HG03558 (cell line): ENCODE measurements at regions not wholly inside any gene's neighbourhood (a gene's known extent, or its start where the extent isn't known, plus 50 kb on each side); places are given as distances from the start of the nearest gene placed in this dataset.

Experiments
- ATAC-seq: cut with Tn5 transposase; IDR thresholded peaks from one replicate; pipeline ENCODE4 v1.9.1; 2021; ENCODE audit warnings: moderate number of reproducible peaks; ENCODE audit not compliant: unreplicated experiment; ENCODE audit errors: extremely low read depth

- ATAC-seq = no peak
Observed at GRCh38 chr7:148472406-148472805, 118.2 kb upstream of the C7orf33 start.

GRCh38 chr7:148473703-148474480 lies 116.7 kb upstream of the C7orf33 start:
- ATAC-seq = no peak

DNA sequence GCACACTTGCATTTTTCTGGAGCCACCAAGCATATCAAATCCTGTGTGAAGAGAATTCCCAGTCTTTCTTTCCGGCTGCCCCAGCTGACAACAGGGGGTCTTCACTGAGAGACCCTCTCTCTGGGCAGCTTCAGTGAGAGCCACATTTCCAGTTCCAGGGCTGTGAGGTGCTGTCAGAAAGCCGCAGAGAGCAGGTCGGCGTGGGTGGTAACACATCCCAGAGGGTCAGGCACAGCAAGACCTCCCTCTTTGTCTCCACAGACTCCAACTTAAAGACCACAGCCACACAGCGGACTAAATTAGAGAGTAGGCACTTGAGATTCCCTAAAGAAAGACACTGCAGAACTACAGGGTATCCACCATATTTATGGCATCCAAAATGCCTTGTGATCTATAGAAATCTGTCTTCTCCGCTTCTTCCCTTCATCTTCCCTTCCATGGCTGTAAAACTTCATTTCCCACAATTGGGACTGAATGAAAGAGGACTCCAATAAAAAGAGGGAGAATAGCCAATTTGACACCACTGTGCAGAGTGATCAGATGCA lies 116.0 kb upstream of the C7orf33 start:
- ATAC-seq = no peak

DNA sequence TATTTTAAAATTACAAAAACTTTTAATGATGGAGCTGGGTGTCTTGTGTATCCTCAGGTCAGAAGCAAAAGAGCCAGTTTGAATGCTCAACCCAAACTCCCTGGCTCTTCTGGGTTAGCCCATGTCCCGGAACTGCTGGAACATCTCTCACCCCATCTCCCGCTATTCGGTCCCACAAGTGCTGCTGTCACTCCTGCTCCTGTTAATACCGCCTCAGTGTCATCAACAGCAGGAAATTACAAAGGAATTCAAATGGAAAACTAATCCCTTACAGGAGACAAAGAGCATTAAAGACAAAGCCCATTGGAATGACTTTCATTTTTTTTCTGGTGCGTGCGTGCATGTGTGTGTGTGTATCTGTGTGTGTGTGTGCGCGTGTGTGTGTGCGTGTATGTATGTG lies 112.0 kb upstream of the C7orf33 start:
- no peak for ATAC-seq

GRCh38 chr7:148480479-148481146 lies 110.0 kb upstream of the C7orf33 start:
- no peak for ATAC-seq

DNA sequence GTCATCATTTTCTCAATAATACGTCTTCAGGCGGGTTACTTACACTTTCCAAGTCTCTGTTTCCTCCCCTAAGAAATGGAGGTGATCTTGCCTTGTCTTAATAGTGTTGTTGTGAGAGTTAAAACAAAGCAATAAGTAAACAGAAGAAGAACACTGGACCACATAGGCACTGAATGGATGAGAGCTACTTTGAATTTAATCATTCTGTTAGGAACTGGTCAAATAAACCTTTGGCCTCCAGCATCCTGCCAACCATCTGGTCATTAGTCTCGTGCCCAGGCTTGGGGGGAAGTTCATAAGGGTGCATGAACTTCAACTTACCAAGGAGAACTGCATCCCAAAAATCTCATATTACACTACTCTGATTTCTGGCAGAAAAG lies 109.4 kb upstream of the C7orf33 start:
- no peak for ATAC-seq

GRCh38 chr7:148481971-148482626 lies 108.5 kb upstream of the C7orf33 start:
- ATAC-seq = no peak

- ATAC-seq = no peak
Observed at GRCh38 chr7:148483515-148484308, 106.9 kb upstream of the C7orf33 start.

GRCh38 chr7:148484486-148484885 lies 106.1 kb upstream of the C7orf33 start:
- ATAC-seq = no peak

DNA sequence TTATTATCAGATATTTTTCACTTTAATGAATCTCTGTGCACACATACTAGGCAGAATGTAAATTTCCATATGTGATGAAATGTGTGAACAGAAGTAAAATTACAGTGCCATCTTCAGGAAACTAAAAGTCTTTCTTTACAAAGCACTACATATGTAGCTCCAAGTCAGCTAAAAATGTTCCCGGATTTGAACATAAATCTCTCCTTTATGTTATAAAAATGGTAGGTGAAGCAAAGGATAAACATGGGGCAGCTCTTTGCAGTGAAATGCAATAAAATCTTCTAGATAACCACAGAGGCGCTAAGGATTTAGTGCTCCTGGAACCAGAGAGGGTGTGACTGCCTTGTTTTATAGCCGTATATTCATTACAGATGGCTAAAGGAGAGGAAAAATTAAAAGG lies 104.9 kb upstream of the C7orf33 start:
- ATAC-seq = no peak

GRCh38 chr7:148486937-148487336 lies 103.6 kb upstream of the C7orf33 start:
- no peak for ATAC-seq

DNA sequence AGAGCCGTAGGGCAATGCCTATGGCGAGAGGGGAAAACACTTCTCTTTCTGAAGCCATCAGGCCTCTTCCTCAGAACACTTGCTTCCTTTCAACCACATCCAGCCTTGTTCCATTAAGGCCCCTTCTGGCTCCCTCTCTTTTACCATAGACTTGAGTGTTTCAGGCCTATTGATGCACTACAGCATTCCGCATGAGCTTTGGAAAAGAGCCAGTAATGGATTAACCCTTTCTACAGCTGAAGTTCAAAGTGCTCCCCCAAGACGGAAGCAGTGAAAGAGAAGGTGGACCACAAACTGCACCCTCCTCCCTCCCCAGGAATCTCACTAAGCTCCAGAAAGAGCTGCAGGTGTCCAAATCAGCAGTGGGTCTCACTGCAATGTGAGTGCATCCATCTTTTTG lies 102.7 kb upstream of the C7orf33 start:
- no peak for ATAC-seq

GRCh38 chr7:148489678-148490077 lies 100.9 kb upstream of the C7orf33 start:
- no peak for ATAC-seq

- ATAC-seq = no peak
Observed at GRCh38 chr7:148492157-148492860, 98.3 kb upstream of the C7orf33 start.

- ATAC-seq = no peak
Observed at GRCh38 chr7:148495605-148496004, 95.0 kb upstream of the C7orf33 start.

GRCh38 chr7:148500978-148501377 lies 89.6 kb upstream of the C7orf33 start:
- ATAC-seq = no peak

- no peak for ATAC-seq
Observed at GRCh38 chr7:148503900-148504487, 86.6 kb upstream of the C7orf33 start.

GRCh38 chr7:148505645-148506375 lies 84.8 kb upstream of the C7orf33 start:
- no peak for ATAC-seq
